Right ventricle myocardium superior (tissue), 1 donor: ENCODE measurements at regions not wholly inside any gene's neighbourhood (a gene's known extent, or its start where the extent isn't known, plus 50 kb on each side); places are given as distances from the start of the nearest gene placed in this dataset.
"Not testable (repeated sequence)": the region's sequence is repeated elsewhere in the genome, so short reads cannot be mapped to it uniquely, and the experiment has no call there.

ENCODE experiments used
- ATAC-seq: fragments of 200-7000 bp; cut with Tn5 transposase; one replicate; pipeline ENCODE4 v1.9.1; 2020; ENCODE audit warnings: mild to moderate bottlenecking; ENCODE audit not compliant: poor library complexity
- DNase-seq: peaks from one replicate; pipeline ENCODE4 v3.0.0-alpha.2; 2020
- intact Hi-C: fragments of 100-400 bp; cut with DNase I; formaldehyde crosslinking; loops from one replicate; pipeline ENCODE4 v1.11.2; 2022
- donor health status: DM: no; HTN: yes; CAD: no; lungs with severe emphysema.

- intact Hi-C loops: no loop called here
- DNase-seq: no peak
- ATAC-seq: peak; percentile 82
These were observed 1242.3 kb upstream of the WWC1 start for GRCh38 chr5:167049043-167049663.

GRCh38 chr5:167049771-167050567 lies 1241.5 kb upstream of the WWC1 start:
- ATAC-seq: no peak
- intact Hi-C loops: no loop called here
- DNase-seq: no peak

- no peak for ATAC-seq
- no peak for DNase-seq
- intact Hi-C loops: no loop called here
These were observed 1240.7 kb upstream of the WWC1 start for GRCh38 chr5:167050568-167051401.

- DNase-seq: no peak
- no peak for ATAC-seq
- intact Hi-C loops: no loop called here
These were observed 1240.1 kb upstream of the WWC1 start for GRCh38 chr5:167051402-167051768.

- intact Hi-C loops: no loop called here
- no peak for ATAC-seq
- no peak for DNase-seq
These were observed 1238.7 kb upstream of the WWC1 start for GRCh38 chr5:167052791-167053190.

- DNase-seq (no peak), ATAC-seq (no peak)
- intact Hi-C loops: no loop called here
These were observed 1233.8 kb upstream of the WWC1 start for GRCh38 chr5:167057665-167058064.

- intact Hi-C loops: no loop called here
- no peak for DNase-seq
- no peak for ATAC-seq
These were observed 1229.8 kb upstream of the WWC1 start for GRCh38 chr5:167061695-167062094.

- intact Hi-C loops: no loop called here
- DNase-seq: no peak
- ATAC-seq: no peak
These were observed 1228.3 kb upstream of the WWC1 start for GRCh38 chr5:167063116-167063515.

- ATAC-seq (no peak), DNase-seq (no peak)
- intact Hi-C loops: no loop called here
These were observed 1227.7 kb upstream of the WWC1 start for GRCh38 chr5:167063788-167064187.

GRCh38 chr5:167064198-167064776 lies 1227.2 kb upstream of the WWC1 start:
- intact Hi-C loops: no loop called here
- ATAC-seq (no peak), DNase-seq (no peak)

- ATAC-seq (no peak), DNase-seq (no peak)
- intact Hi-C loops: no loop called here
These were observed 1225.7 kb upstream of the WWC1 start for GRCh38 chr5:167065794-167066193.

GRCh38 chr5:167071981-167072610 lies 1219.3 kb upstream of the WWC1 start:
- ATAC-seq (no peak), DNase-seq (no peak)
- intact Hi-C loops: no loop called here

GRCh38 chr5:167081561-167081960 lies 1209.9 kb upstream of the WWC1 start:
- no peak for ATAC-seq
- no peak for DNase-seq
- intact Hi-C loops: no loop called here

- DNase-seq (no peak), ATAC-seq (no peak)
- intact Hi-C loops: no loop called here
These were observed 1194.6 kb upstream of the WWC1 start for GRCh38 chr5:167096816-167097215.

- DNase-seq: no peak
- ATAC-seq: no peak
- intact Hi-C loops: no loop called here
These were observed 1187.1 kb upstream of the WWC1 start for GRCh38 chr5:167104351-167104750.

- intact Hi-C loops: no loop called here
- DNase-seq (no peak), ATAC-seq (no peak)
These were observed 1185.5 kb upstream of the WWC1 start for GRCh38 chr5:167105941-167106340.

- intact Hi-C loops: no loop called here
- DNase-seq: no peak
- ATAC-seq: no peak
These were observed 1183.8 kb upstream of the WWC1 start for GRCh38 chr5:167107684-167108083.

GRCh38 chr5:167108266-167108665 lies 1183.2 kb upstream of the WWC1 start:
- ATAC-seq, DNase-seq, intact Hi-C loops: not testable (repeated sequence)

GRCh38 chr5:167112556-167112955 lies 1178.9 kb upstream of the WWC1 start:
- no peak for DNase-seq
- ATAC-seq: no peak
- intact Hi-C loops: no loop called here
